CD4-positive, alpha-beta T cell treated with Interferon gamma for 1 hour (primary cell): ENCODE measurements at regions not wholly inside any gene's neighbourhood (a gene's known extent, or its start where the extent isn't known, plus 50 kb on each side); places are given as distances from the start of the nearest gene placed in this dataset.
"Not testable (repeated sequence)": the region's sequence is repeated elsewhere in the genome, so short reads cannot be mapped to it uniquely, and the experiment has no call there.

Experiments
- DNase-seq: peaks from one replicate; pipeline ENCODE4 v3.0.0-alpha.2; 2020

DNA sequence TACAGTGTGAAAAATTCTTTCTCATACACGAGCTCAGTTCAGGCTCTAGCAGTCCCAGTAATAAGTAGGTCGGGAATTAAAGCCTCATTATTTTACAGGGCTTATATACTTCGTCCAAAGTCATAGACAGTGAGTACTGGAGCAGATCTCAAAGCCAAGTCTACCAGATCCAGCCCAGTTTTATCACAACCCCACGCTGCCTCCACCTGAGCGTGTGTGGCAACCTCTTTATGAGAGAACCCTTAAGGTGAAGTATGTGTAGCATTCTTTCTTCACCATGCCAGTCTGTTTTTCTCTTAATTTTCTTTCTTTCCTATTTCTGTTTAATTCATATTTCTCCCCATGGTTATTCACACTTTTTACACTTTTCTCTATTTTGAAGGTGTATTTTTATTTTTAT is 574.6 kb upstream of the ARPP21 start:
- DNase-seq = no peak

DNA sequence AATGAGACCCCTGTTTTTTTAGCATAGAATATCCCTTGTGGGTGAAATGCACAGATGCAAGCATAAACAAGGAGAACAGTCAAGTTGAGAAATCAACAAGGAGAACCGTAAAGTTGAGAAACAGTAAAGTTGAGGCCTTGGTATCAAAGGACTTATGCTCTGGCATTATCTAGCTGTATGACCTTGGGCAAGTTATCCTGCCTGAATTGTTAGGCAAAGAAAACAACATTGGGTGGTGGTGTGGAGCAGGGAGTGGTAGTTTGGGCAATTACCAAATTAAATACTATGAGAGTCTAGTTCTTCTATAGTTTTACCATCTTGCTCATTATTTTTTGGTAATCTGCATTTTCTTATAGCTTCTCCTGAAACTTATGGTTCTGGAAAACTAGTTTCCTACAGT is 573.4 kb upstream of the ARPP21 start:
- no peak for DNase-seq

DNA sequence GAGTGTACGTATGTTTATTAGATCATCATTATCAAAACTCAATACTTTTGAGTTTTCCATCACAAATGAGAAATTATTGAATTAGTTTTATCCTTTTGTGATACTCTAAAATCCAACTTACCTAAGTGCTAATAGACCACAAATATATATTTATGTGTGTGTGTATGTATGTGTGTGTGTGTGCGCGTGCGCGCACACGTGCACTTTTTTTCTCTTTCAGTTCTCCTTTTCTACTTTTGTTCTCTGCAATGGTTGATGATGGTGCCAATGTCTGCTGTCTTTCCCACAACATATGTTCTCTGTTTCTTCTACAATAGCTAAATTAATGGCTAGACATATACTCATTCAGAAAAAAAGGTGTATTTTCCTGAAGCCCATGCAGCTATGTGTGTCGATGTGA is 571.6 kb upstream of the ARPP21 start:
- DNase-seq = no peak

DNA sequence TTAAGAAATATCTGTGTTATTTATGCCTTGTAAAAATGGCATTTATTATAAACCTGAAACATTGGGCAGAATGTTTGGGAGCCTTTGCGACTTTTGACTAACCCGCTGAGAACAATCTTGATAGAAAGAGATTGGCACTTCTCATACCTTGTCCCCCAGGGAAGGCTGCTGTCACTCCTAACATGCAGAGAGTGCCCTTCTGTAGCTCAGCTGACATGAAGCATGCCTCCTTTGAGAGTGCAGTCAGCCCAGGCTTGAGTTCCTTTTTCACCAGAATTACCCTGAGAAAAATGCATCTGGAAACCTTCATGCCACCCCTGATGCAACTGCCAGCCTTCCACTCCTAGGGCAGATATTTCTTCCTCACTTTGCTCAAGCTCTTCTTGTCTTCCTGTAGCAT is 569.2 kb upstream of the ARPP21 start:
- no peak for DNase-seq

DNA sequence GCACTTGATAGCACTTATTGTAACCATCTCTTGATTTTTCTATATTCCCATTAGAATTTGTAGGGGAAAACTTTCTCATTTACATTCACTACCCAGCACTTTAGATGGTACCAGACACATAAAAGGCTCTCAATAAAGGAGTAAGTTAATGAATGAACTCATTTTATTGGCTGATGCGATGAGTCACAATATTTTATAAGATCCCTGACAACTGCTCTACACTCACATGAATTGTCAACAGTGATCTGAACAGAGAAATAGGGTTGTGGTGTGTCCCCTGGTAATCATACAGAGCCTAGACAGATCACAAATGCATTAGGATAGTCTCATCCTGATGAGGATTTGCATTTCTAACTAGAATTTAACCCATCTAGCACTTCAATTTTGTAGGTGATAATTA is 567.6 kb upstream of the ARPP21 start:
- DNase-seq = no peak

DNA sequence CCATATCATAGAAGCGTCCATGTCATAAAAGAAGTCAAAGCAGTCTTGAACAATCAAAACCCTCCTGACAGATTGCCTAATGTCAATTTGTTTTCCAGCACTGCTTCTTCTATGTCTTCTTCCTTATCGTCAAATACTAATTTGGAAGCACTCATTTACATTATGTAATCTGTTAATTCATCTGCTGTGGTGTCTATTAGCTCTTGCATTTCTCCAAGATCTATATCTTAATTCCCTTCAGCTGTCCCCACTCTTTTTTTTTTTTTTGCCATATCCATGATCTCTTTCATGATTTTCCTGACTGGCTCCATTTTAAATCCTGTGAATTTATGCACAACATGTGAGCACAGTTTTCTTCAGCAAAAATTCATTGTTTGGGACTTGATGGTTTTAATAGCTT is 560.5 kb upstream of the ARPP21 start:
- no peak for DNase-seq

DNA sequence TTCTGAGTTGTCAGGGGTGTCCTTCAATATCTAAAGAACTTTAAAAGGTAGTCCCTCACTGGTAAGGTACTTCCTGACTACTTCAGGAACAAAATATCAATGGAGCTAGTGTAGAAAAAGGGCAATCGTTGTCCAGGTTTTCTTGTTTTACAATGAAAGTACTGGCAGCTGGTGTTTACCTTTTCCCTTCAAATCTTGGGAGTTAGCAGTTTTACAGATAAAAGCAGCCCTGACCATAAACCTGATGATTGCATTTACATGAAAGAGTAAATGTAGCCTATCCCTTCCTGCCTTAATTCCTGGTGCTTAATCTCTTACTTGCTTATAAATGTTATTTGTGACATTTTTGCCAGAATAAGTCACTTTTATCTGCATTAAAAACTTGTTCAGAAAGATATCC is 559.9 kb upstream of the ARPP21 start:
- no peak for DNase-seq

DNA sequence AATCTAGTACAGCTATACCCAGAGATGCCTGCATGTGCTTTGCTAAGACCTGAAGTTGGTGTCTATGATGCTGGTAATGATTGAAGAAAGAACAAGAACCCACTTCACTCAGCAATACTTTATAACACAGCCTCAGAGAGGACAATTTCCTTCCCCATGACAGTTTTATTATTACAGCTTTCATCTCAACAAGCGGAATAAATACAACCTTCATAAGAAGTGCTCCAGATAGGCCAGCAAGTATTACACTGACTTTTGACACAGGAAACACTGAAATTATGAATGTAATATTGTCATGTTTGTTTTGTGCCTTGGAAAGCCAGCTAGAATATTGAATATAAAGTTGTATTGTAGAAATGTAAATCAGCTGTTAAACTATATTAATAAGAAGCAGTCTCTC is 557.4 kb upstream of the ARPP21 start:
- DNase-seq = no peak

DNA sequence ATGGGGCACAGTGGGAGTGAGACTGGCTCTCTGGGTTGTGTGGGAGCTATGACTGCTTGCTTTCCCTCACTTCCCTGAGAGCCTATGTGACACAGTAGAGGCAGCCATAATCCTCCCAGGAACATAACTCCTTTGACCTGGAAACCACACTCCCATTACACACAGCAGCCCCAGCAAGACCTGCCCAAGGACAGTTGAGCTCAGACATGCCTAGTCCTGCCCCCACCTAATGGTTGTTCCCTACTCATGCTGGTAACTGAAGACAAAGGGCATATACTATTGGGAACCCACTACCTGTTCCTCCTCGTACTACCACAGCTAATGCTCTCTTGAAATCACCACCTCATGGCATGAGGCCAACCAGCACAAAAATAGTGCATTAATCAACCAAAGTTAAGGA is 550.4 kb upstream of the ARPP21 start:
- DNase-seq = no peak

DNA sequence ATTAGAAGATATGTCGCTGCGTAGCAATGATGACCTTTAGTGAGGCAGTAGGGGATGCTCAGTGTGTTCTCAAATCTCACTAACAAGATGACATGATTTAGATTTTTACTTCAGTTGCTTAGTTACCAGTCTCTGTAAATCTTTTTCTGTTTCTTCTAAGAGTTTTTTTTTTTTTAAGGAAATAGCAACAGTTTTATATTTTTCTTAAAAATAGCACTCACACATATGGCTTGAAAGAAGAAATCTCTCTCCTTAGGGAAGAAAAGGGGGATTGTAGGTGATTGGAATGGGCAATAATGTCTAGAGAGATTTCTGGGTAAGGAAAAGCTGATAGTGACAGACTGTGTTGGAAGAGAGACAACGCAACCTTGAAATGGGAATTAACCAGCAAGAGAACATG is 524.6 kb upstream of the ARPP21 start:
- no peak for DNase-seq

DNA sequence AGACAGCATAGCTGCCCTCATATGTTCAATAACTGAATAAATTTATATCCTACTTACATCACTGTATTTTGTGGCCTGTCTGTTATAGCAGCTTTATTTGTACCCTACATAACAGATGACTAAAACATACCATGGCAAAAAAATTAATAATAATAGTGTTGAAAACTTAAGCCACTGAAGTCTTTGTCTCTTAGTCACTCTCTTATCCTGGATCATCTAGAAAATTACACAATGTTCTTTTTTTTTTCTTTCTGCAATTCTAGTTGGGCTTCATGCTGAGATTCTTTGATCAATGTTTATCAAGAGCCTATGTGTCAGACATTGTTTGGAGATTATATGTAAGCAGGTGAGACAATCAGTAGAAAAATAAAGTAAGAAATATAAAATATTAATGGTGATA is 519.3 kb upstream of the ARPP21 start:
- DNase-seq = no peak

DNA sequence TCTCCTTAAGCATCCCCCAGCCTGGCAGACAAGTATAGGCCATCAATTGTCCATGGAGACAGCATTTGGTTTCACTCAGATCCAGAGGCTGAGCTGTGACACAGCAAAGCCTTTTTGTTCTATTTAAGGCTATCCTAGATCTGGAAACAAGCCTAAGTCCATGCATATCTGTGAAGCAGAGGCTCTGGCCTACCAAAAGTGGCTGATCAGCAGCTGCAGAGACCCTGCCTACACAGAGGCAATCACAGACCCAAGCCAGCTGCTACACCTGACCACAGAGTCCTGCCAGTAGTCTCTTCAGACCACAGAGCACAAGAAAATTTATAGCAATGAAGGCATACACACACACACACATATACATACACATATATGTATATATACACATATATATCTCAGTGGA is 501.7 kb upstream of the ARPP21 start:
- no peak for DNase-seq

DNA sequence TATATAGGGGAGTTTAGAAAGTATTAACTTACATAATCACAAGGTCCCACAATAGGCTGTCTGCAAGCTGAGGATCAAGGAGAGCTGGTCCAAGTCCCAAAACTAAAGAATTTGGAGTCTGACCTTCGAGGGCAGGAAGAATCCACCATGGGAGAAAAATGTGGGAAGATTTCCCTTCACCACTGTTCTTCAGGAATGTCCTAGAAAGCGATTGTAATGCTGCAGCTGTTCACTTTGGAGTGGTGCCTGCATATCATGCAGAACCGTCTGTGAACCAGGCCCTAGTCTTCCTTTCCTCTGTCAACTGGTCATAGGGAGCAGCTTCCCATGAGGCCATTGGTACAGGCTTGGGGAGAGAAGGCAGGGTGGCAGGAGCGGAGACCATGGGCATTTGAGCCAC is 497.9 kb upstream of the ARPP21 start:
- DNase-seq = no peak

DNA sequence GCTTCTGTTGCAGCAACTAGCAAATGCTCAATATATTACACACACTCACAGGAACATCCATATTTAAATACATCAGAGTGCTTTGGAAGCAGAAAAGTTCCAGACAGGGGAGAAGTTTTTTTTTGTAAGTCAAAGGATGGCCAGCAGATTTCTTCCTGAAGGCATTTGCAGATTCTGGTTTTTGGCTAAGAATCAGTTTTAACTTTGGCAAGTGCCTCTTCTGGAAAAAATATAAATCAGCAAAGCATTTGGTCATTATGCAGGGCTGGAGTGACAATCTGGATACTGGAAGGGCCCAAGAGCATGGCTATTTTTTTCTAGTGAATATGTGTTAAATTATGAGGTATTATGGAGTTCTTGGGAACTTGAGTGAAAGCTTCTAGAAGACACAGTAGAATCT is 495.3 kb upstream of the ARPP21 start:
- no peak for DNase-seq

DNA sequence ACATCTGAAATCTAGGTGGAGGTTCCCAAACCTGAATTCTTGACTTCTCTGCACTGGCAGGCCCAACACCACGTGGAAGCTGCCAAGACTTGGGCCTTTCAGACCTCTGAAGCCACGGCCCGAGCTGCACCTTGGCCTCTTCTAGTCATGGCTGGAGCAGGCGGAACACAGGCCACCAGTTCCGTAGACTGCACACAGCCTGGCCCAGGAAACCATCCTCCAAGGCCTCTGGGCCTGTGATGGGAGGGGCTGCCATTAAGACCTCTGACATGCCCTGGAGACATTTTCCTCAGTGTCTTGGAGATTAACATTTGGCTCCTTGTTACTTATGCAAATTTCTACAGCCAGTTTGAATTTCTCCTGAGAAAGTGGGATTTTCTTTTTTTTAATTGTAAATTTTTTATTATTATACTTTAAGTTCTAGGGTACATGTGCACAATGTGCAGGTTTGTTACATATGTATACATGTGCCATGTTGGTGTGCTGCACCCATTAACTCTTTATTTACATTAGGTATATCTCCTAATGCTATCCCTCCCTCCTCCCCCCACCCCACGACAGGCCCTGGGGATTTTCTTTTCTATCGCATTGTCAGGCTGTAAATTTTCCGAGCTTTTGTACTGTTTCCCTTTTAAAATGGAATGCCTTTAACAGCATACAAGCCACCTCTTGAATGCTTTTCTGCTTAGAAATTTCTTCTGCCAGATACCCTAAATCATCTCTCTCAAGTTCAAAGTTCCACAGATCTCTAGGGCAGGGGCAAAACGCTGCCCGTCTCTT is 492.9 kb upstream of the ARPP21 start:
- DNase-seq = not testable (repeated sequence)

DNA sequence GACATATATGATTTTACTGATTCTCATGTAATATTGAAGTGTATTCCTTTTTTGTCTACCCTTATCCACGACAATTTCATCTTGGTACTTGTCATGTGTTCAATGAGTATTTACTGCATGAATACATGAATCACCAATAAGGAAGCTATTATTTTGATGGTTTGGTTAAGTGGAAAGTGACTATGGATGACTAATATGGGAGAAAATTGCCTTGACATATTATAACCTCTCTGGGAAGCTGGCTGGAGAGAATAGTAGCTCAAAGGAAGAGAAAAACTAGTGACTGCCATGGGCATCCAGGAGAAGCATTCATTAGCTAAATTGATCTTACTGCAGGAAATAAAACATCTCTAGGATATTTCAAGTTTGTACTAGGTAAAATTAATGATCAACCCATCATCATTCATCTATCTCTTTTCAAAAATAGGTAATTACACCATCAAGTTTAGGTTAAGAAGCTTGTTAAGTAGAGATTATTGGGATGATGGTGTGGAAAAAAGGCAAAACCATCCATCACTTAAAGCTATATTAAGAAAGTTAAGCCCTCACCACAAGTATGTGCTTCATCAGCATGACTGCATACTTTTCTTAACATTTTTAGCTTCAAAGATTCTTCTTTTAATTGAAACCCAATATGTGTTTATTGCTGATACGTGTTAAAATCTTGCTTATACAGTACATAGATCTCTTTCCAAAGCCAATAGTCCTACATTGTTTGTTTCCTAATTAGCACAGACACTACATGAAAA is 455.2 kb upstream of the ARPP21 start:
- DNase-seq = no peak

DNA sequence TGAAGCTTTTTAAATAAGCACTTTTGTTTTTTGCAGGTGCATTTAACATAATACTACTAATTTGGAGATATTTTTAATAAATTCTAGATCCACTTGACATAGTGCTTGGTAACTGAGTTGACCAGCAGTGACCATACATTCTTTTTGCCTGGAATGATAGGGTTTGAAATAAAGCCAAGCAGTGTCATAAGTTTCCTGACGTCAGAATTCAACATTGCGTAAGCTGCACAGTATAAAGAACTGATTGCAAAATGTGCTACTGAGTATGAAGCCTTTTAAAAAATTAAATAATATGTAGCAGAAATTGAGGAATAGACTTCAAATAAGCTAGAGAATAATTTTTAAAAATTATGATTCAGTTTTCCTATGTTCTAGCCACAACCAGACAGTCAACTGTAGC is 454.6 kb upstream of the ARPP21 start:
- no peak for DNase-seq

DNA sequence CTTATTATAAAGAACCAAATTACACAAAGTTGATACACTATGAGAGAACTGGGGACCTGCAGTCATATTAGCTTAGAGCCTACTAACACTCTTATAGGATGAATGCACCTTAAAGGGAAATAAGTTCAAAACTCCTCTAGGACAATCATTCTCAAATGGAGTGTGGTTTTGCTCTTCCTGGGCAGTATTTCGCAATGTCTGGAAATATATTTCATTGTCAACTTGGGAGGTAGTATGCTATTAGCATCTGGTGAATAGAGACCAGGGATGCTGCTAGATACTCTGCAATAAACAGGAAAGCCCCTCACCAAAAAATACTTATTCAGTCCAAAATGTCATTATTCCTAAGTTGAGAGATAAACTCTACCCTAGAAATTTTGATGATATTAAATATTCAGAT is 451.4 kb upstream of the ARPP21 start:
- DNase-seq = no peak

DNA sequence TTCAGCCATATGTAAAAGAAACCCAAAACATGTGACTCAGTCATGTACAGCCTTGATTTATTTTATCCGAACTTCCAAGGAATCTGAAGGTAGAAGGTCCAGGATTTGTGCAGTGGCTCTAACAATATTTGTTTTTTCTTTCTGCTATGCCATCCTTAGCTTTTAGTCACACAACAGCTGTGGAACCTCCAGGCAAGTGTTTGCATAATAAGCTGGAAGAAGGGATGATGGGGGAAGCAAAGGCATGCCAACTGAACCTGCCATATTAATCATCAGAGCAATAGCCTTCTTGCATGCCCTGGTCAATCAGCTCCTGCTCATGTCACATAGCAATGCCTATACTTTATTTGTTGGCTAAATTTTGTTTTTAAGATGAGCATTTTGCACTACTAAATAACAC is 444.7 kb upstream of the ARPP21 start:
- DNase-seq = no peak

DNA sequence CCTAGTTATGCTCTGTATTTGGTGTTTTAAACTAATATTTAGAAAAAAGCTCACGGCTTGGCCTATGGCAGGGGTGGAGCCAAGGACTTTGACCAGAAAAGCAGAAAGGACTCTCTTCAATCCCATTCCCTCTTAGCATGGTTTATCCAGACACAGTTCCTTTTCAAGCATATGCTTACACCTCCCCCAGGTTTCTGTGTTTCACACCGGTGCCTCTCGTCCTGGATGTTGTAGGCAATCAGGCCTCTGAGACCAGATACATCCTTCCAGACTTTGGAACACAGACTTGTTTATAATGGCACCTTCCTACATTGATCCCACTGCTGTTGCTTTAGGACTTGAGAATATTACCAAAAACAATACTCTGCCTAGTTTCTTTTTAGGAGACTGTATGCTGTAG is 440.5 kb upstream of the ARPP21 start:
- DNase-seq = no peak

DNA sequence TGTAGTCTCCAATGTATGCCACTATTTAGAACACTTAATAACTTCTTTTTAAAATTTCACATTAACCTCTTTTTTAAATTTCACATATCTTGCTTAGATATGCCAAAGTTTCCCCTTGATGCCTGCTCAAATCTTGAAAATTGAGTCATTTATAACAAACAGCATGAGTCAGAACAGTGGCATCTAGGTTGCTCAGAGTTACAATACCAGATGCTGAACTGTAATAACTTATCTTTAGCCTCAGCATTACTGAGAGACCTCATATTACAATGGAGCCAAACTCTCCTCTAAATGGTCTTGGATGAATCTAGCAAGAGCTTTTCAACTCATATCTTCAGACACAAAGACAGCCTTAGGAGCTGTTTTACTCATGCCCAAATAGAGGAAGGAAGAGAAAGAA is 439.3 kb upstream of the ARPP21 start:
- no peak for DNase-seq

DNA sequence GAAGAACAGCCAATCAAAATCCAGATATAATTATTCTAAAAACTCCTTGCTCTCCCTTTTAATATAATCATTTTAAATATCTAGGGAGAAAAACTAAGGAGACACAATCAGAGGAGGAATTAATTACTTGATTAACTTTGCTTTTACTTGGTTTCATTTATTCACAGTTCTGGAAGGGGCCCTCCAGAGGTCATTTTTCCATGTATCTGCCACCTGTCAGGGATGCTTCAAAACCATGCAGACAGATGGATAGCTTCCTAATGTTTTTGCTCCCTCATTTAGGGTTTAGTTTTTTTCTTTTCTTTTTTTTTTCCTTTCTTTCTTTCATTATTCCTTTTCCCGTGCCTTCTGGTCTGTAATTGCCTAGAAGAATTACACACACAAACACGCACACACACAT is 438.1 kb upstream of the ARPP21 start:
- no peak for DNase-seq

DNA sequence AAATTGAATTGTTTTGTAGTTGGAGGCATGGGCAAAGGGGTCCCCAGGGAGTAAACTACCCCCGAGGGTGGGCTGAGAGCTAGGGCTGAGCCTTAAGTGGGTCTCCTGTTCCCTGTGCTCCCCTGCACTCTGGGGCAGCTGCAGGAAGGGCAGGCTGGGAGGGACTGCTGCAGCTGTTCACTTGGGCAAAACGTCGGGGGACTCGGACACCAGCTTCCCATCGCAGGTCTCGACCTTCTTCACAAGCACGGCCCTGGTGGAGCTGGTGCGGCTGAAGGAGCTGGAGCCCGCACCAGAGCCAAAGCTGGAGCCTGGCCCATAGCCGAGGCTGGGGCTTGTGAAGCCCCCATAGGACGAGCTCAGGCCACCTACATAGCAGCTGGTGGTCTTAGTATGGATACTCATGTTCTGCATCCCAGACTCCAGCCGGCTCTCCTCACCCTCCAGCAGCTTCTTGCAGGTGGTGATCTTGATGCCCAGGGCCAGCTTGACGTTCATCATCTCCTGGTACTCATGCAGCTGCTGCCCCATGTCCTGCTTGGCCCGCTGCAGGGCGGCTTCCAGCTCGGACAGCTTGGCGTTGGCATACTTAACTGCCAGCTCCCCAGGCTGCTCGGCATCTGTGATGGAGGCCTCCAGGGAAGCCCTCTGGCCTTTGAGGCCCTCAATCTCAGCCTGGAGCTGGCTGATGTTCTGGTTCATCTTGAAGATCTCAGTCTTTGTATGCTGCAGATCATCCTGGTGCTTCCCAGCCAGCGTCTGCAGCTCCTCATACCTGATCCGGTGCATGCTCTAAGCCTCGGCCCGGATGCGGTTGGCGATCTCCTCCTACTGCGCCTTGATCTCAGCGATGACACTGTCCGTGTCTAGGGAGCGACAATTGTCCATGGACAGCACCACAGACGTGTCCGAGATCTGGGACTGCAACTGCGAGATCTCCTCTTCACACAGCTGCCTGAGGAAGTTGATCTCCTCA is 423.5 kb upstream of the ARPP21 start:
- DNase-seq = no peak
